ENCODE measurements at regions not wholly inside any gene's neighbourhood (a gene's known extent, or its start where the extent isn't known, plus 50 kb on each side); places are given as distances from the start of the nearest gene placed in this dataset.

GRCh38 chr15:87115795-87116194 is 1036.1 kb downstream of the AGBL1 start:
- Mint-ChIP-seq H3K36me3 (ENCODE audit: low read depth) (no peaks in the 10 kb centered on the region), H3K27me3 (no peaks in the 10 kb centered on the region), H3K9me3 (no peaks in the 10 kb centered on the region), H3K4me3 (no peak overlapping the region), H3K27ac (no peak overlapping the region), H3K4me1 (ENCODE audit: low read depth) (no peaks in the 10 kb centered on the region)
- DNase-seq = no peak

- no peak overlapping the region for H3K4me3 Mint-ChIP-seq
- peaks cover 32% of the 10 kb centered on the region for H3K27me3 Mint-ChIP-seq
- H3K27ac Mint-ChIP-seq = no peak overlapping the region
- no peaks in the 10 kb centered on the region for H3K4me1 Mint-ChIP-seq (ENCODE audit: low read depth)
- no peak for DNase-seq
- no peaks in the 10 kb centered on the region for H3K36me3 Mint-ChIP-seq (ENCODE audit: low read depth)
- peaks cover 17% of the 10 kb centered on the region for H3K9me3 Mint-ChIP-seq
Observed at GRCh38 chr15:87099916-87100315, 1020.2 kb downstream of the AGBL1 start.

- H3K36me3 Mint-ChIP-seq (ENCODE audit: low read depth) = no peaks in the 10 kb centered on the region
- H3K4me1 Mint-ChIP-seq (ENCODE audit: low read depth) = no peaks in the 10 kb centered on the region
- no peaks in the 10 kb centered on the region for H3K27me3 Mint-ChIP-seq
- H3K4me3 Mint-ChIP-seq = no peak overlapping the region
- no peak for DNase-seq
- H3K27ac Mint-ChIP-seq = no peak overlapping the region
- H3K9me3 Mint-ChIP-seq = no peaks in the 10 kb centered on the region
Observed at GRCh38 chr15:87089551-87089950, 1009.9 kb downstream of the AGBL1 start.

GRCh38 chr15:87083201-87083600 is 1003.5 kb downstream of the AGBL1 start:
- no peaks in the 10 kb centered on the region for H3K36me3 Mint-ChIP-seq (ENCODE audit: low read depth)
- no peak overlapping the region for H3K4me3 Mint-ChIP-seq
- H3K4me1 Mint-ChIP-seq (ENCODE audit: low read depth) = no peaks in the 10 kb centered on the region
- DNase-seq = no peak
- H3K9me3 Mint-ChIP-seq = peaks cover 2% of the 10 kb centered on the region
- H3K27ac Mint-ChIP-seq = no peak overlapping the region
- H3K27me3 Mint-ChIP-seq = peaks cover 13% of the 10 kb centered on the region

GRCh38 chr15:87082581-87082980 is 1002.9 kb downstream of the AGBL1 start:
- DNase-seq = no peak
- Mint-ChIP-seq H3K4me1 (ENCODE audit: low read depth) (no peaks in the 10 kb centered on the region), H3K27me3 (peaks cover 13% of the 10 kb centered on the region), H3K27ac (no peak overlapping the region), H3K36me3 (ENCODE audit: low read depth) (no peaks in the 10 kb centered on the region), H3K4me3 (no peak overlapping the region), H3K9me3 (peaks cover 2% of the 10 kb centered on the region)

- Mint-ChIP-seq H3K27ac (no peak overlapping the region), H3K27me3 (peaks cover 13% of the 10 kb centered on the region), H3K4me1 (ENCODE audit: low read depth) (no peaks in the 10 kb centered on the region), H3K9me3 (peaks cover 2% of the 10 kb centered on the region), H3K36me3 (ENCODE audit: low read depth) (no peaks in the 10 kb centered on the region), H3K4me3 (no peak overlapping the region)
- no peak for DNase-seq
Observed at GRCh38 chr15:87080547-87080946, 1000.9 kb downstream of the AGBL1 start.
